ENCODE measurements at regions not wholly inside any gene's neighbourhood (a gene's known extent, or its start where the extent isn't known, plus 50 kb on each side); places are given as distances from the start of the nearest gene placed in this dataset.

DNA sequence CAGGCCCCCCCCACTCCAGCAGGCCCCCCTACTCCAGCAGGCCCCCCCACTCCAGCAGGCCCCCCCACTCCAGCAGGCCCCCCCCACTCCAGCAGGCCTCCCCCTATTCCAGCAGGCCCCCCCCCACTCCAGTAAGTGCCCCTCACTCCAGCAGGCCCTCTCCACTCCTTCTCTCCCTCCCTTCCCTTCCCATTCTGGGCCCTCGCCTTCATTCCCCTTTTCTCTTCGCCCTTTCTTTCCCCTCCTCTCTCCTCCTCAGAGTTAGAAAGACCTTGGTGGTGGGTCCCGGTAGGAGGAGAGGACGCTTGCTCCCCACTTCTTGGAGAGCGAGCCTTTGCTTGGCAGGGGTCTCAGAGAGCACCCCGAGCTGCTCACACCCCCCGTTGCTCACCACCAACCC is 177.0 kb upstream of the TNRC6C start:
- no peak for DNase-seq (ENCODE audit: extremely low spot score in 2 of 2)
- TF ChIP-seq POLR2AphosphoS5 (IDR thresholded peaks at IDR 0.05; ENCODE audit: insufficient read depth in 1 of 2, low read depth in 1 of 2) (no peak), POLR2A (IDR thresholded peaks at IDR 0.05) (no peak)
- TF ChIP-seq, protein P1, sequence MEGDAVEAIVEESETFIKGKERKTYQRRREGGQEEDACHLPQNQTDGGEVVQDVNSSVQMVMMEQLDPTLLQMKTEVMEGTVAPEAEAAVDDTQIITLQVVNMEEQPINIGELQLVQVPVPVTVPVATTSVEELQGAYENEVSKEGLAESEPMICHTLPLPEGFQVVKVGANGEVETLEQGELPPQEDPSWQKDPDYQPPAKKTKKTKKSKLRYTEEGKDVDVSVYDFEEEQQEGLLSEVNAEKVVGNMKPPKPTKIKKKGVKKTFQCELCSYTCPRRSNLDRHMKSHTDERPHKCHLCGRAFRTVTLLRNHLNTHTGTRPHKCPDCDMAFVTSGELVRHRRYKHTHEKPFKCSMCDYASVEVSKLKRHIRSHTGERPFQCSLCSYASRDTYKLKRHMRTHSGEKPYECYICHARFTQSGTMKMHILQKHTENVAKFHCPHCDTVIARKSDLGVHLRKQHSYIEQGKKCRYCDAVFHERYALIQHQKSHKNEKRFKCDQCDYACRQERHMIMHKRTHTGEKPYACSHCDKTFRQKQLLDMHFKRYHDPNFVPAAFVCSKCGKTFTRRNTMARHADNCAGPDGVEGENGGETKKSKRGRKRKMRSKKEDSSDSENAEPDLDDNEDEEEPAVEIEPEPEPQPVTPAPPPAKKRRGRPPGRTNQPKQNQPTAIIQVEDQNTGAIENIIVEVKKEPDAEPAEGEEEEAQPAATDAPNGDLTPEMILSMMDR (IDR thresholded peaks at IDR 0.05): no peak
- intact Hi-C loops (cut with DNase I): no loop called here
- Histone ChIP-seq H3K27me3 (no peaks in the 10 kb centered on the region), H3K4me1 (peaks cover 24% of the 10 kb centered on the region), H3K4me3 (no peak overlapping the region), H3K27ac (no peak overlapping the region), H3K36me3 (no peaks in the 10 kb centered on the region), H3K9me3 (no peaks in the 10 kb centered on the region)

- H3K4me3 ChIP-seq: no peak overlapping the region
- no peak overlapping the region for H3K27ac ChIP-seq
- no peak for TF ChIP-seq POLR2AphosphoS5 (IDR thresholded peaks at IDR 0.05; ENCODE audit: insufficient read depth in 1 of 2, low read depth in 1 of 2)
- no peak for TF ChIP-seq POLR2A (IDR thresholded peaks at IDR 0.05)
- TF ChIP-seq, protein P1 (IDR thresholded peaks at IDR 0.05): no peak
- intact Hi-C loops (cut with DNase I): no loop called here
- H3K36me3 ChIP-seq: no peaks in the 10 kb centered on the region
- H3K4me1 ChIP-seq: peaks cover 24% of the 10 kb centered on the region
- no peak for DNase-seq (ENCODE audit: extremely low spot score in 2 of 2)
- H3K27me3 ChIP-seq: no peaks in the 10 kb centered on the region
- H3K9me3 ChIP-seq: no peaks in the 10 kb centered on the region
Observed at GRCh38 chr17:77782201-77782600, 176.3 kb upstream of the TNRC6C start.

DNA sequence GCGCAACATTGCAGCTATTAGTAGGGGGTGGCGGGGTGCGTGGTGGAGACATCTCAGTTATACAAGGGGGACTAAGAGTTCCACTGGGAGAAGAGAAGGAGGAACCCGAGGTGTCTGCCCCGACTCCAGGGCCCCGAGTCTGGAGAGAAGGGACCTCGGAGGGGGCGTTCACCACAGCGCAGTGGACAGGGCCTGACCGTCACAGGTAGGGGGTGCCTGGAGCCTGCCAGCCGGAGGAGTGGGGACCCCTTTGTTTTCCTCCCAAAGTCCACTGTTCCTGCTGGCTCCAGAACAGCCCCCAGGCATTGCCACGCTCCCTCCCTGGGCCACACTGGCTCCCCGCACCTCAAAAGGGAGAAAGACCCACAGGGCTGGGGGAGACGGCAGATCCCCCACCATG is 175.9 kb upstream of the TNRC6C start:
- TF ChIP-seq POLR2A (IDR thresholded peaks at IDR 0.05) (no peak), POLR2AphosphoS5 (IDR thresholded peaks at IDR 0.05; ENCODE audit: insufficient read depth in 1 of 2, low read depth in 1 of 2) (no peak)
- TF ChIP-seq, protein P1 (IDR thresholded peaks at IDR 0.05): no peak
- Histone ChIP-seq H3K27ac (no peak overlapping the region), H3K9me3 (no peaks in the 10 kb centered on the region), H3K4me3 (no peak overlapping the region), H3K4me1 (peaks cover 24% of the 10 kb centered on the region), H3K27me3 (no peaks in the 10 kb centered on the region), H3K36me3 (no peaks in the 10 kb centered on the region)
- DNase-seq (ENCODE audit: extremely low spot score in 2 of 2): no peak
- intact Hi-C loops (cut with DNase I): no loop called here

DNA sequence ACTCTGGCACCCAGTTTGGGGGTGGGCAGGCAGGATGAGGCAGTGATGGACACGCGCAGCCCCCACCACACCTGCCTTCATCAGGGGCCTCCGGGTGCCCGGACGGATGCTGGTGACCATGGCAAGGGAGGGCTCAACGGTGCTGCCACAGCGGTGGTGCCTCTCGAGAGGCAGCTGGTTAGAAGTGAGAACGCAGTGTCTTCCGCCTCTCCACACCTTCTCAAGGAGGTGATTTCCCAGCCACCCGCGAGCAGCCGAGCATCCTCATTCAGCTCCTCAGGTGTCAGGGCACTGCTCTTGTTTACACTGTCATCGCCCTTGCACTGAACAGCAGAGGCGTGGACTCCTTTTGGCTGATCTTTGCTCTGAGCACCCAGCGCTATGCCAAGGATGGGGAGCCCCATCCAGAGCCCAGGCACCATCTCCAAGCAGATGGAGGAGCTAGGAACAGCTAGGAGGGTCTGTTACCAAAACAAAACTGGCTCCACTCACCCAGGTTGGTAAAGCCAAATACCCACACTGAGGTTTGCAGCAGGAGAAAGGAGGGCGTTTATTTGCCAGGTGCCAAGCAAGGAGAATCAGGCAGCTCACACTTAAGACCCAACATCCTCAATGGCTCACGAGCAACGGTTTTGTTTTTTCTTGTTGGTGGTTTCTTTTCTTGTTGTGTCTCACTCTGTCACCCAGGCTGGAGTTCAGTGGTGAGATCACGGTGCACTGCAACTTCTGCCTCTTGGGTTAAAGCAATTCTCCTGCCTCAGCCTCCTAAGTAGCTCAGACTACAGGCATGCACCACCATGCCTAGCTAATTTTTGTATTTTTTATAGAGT is 174.3 kb upstream of the TNRC6C start:
- Histone ChIP-seq H3K36me3 (no peaks in the 10 kb centered on the region), H3K4me3 (no peak overlapping the region), H3K27me3 (no peaks in the 10 kb centered on the region), H3K4me1 (peaks cover 16% of the 10 kb centered on the region), H3K27ac (no peak overlapping the region), H3K9me3 (no peaks in the 10 kb centered on the region)
- intact Hi-C loops (cut with DNase I): no loop called here
- DNase-seq (ENCODE audit: extremely low spot score in 2 of 2): no peak
- TF ChIP-seq POLR2AphosphoS5 (IDR thresholded peaks at IDR 0.05; ENCODE audit: insufficient read depth in 1 of 2, low read depth in 1 of 2): no peak
- no peak for TF ChIP-seq POLR2A (IDR thresholded peaks at IDR 0.05)
- TF ChIP-seq, protein P1 (IDR thresholded peaks at IDR 0.05): no peak

DNA sequence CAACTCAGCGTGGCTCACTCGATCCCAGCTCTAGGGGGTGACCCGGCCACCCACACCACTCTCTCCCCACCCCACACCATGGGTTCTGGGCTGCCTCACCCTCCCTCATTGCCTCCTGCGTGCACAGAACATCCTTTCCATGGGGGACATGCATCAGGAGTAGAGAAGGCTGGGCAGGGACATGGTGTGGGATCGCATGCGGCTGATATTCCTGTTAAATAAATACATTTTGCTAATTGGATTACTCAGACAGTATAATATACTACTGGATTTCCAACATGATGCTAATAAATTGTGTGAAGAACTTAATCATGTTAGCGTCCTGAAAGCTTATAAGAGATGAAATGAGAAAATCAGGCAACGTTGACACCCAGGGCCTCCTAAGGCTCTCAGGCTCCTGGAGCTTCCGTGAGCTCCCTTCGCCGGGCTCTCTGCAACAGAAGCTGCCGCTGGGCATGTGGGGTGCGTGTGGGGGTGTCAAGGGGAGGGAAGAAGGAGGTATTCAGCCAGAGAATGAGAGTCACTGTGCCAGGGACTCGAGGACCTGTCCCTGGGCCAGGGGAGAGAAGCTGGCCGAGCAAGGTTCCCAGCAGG is 173.1 kb upstream of the TNRC6C start:
- Histone ChIP-seq H3K27ac (no peak overlapping the region), H3K4me3 (no peak overlapping the region), H3K9me3 (no peaks in the 10 kb centered on the region), H3K4me1 (peaks cover 4% of the 10 kb centered on the region), H3K36me3 (no peaks in the 10 kb centered on the region), H3K27me3 (no peaks in the 10 kb centered on the region)
- no peak for TF ChIP-seq POLR2AphosphoS5 (IDR thresholded peaks at IDR 0.05; ENCODE audit: insufficient read depth in 1 of 2, low read depth in 1 of 2)
- TF ChIP-seq, protein P1 (IDR thresholded peaks at IDR 0.05): no peak
- TF ChIP-seq POLR2A (IDR thresholded peaks at IDR 0.05): no peak
- intact Hi-C loops (cut with DNase I): no loop called here
- no peak for DNase-seq (ENCODE audit: extremely low spot score in 2 of 2)

Data from vagina (tissue), 2 donors.